H9 (cell line): ENCODE measurements at regions not wholly inside any gene's neighbourhood (a gene's known extent, or its start where the extent isn't known, plus 50 kb on each side); places are given as distances from the start of the nearest gene placed in this dataset.

ENCODE experiments used
- DNase-seq: peaks from one replicate; pipeline ENCODE4 v3.0.0-alpha.2; 2017
- H2AFZ ChIP-seq: one replicate; pipeline ENCODE4 v1.6.1; 2013; ENCODE audit warnings: mild to moderate bottlenecking, low read length, control low read depth, moderate library complexity
- H2AK5ac ChIP-seq: 2 replicates; pipeline ENCODE4 v1.6.1; 2013; ENCODE audit warnings: low read length, control low read depth, mixed read lengths; ENCODE audit not compliant: insufficient read length
- H2BK120ac ChIP-seq: one replicate; pipeline ENCODE4 v1.6.1; 2013; ENCODE audit warnings: low read depth, mild to moderate bottlenecking, low read length, control low read depth, inconsistent platforms; ENCODE audit not compliant: poor library complexity, severe bottlenecking
- H2BK12ac ChIP-seq: 2 replicates; pipeline ENCODE4 v1.6.1; 2013; ENCODE audit warnings: low read length, control low read depth, mixed read lengths, low read depth; ENCODE audit not compliant: insufficient read length
- H2BK15ac ChIP-seq: 2 replicates; pipeline ENCODE4 v1.6.1; 2013; ENCODE audit warnings: low read depth, low read length, control low read depth
- H2BK20ac ChIP-seq: one replicate; pipeline ENCODE4 v1.6.1; 2013; ENCODE audit warnings: low read depth, mild to moderate bottlenecking, low read length, control low read depth, inconsistent platforms; ENCODE audit not compliant: poor library complexity, severe bottlenecking
- H2BK5ac ChIP-seq: 2 replicates; pipeline ENCODE4 v1.6.1; 2013; ENCODE audit warnings: low read length, control low read depth, mixed read lengths; ENCODE audit not compliant: insufficient read length
- H3K14ac ChIP-seq: 2 replicates; pipeline ENCODE4 v1.6.1; 2013; ENCODE audit warnings: low read length, control low read depth; ENCODE audit not compliant: insufficient read depth
- H3K18ac ChIP-seq: 2 replicates; pipeline ENCODE4 v1.6.1; 2013; ENCODE audit warnings: low read depth, mild to moderate bottlenecking, mixed read lengths, low read length, control low read depth; ENCODE audit not compliant: insufficient read length
- H3K23ac ChIP-seq: 2 replicates; pipeline ENCODE4 v1.6.1; 2013; ENCODE audit warnings: low read length, control low read depth, mixed read lengths, low read depth; ENCODE audit not compliant: insufficient read length
- H3K23me2 ChIP-seq: 2 replicates; pipeline ENCODE4 v1.6.1; 2013; ENCODE audit warnings: low read depth, mild to moderate bottlenecking, mixed read lengths, low read length, control low read depth; ENCODE audit not compliant: insufficient read length, poor library complexity, severe bottlenecking
- H3K27ac ChIP-seq: 2 replicates; pipeline ENCODE4 v1.5.1; 2013; ENCODE audit warnings: low read length, control low read depth, mixed read lengths, low read depth; ENCODE audit not compliant: insufficient read length
- H3K27me3 ChIP-seq: 2 replicates; pipeline ENCODE4 v1.6.1; 2013; ENCODE audit warnings: low read length, control low read depth, inconsistent platforms; ENCODE audit not compliant: insufficient read depth
- H3K4ac ChIP-seq: 2 replicates; pipeline ENCODE4 v1.6.1; 2013; ENCODE audit warnings: low read depth, mild to moderate bottlenecking, control low read depth, inconsistent platforms, low read length, moderate library complexity
- H3K4me1 ChIP-seq: 2 replicates; pipeline ENCODE4 v1.6.1; 2013; ENCODE audit warnings: low read length, control low read depth, inconsistent platforms; ENCODE audit not compliant: insufficient read depth
- H3K4me2 ChIP-seq: 2 replicates; pipeline ENCODE4 v1.6.1; 2013; ENCODE audit warnings: low read length, control low read depth, mixed read lengths; ENCODE audit not compliant: insufficient read length, insufficient read depth
- H3K56ac ChIP-seq: 2 replicates; pipeline ENCODE4 v1.6.1; 2013; ENCODE audit warnings: low read depth, mild to moderate bottlenecking, mixed read lengths, low read length, control low read depth; ENCODE audit not compliant: insufficient read length
- H3K79me1 ChIP-seq: 2 replicates; pipeline ENCODE4 v1.6.1; 2013; ENCODE audit warnings: low read depth, mild to moderate bottlenecking, moderate library complexity, low read length, control low read depth, inconsistent platforms; ENCODE audit not compliant: insufficient read depth, poor library complexity, severe bottlenecking
- H3K79me2 ChIP-seq: 2 replicates; pipeline ENCODE4 v1.6.1; 2013; ENCODE audit warnings: low read length, control low read depth, inconsistent platforms; ENCODE audit not compliant: insufficient read depth
- H3K9ac ChIP-seq: 2 replicates; pipeline ENCODE4 v1.6.1; 2013; ENCODE audit warnings: low read length, control low read depth, mixed read lengths; ENCODE audit not compliant: insufficient read length; ENCODE audit errors: extremely low read depth
- H3K9me3 ChIP-seq: one replicate; pipeline ENCODE4 v1.6.1; 2013; ENCODE audit warnings: low read depth, low read length, inconsistent platforms; ENCODE audit not compliant: control insufficient read depth
- H3T11ph ChIP-seq: one replicate; pipeline ENCODE4 v1.6.1; 2013; ENCODE audit warnings: mild to moderate bottlenecking, low read length, control low read depth, inconsistent platforms
- H4K20me1 ChIP-seq: one replicate; pipeline ENCODE4 v1.6.1; 2013; ENCODE audit not compliant: control insufficient read depth, insufficient read length, insufficient read depth
- H4K5ac ChIP-seq: 2 replicates; pipeline ENCODE4 v1.6.1; 2013; ENCODE audit warnings: low read depth, mild to moderate bottlenecking, mixed read lengths, low read length, control low read depth; ENCODE audit not compliant: insufficient read length
- H4K8ac ChIP-seq: replicated peaks from 2 replicates; pipeline ENCODE4 v1.6.1; 2013; ENCODE audit warnings: low read length, control low read depth, mixed read lengths, low read depth; ENCODE audit not compliant: insufficient read length
- H4K91ac ChIP-seq: 2 replicates; pipeline ENCODE4 v1.6.1; 2013; ENCODE audit warnings: low read depth, mild to moderate bottlenecking, moderate library complexity, mixed read lengths, low read length, control low read depth; ENCODE audit not compliant: insufficient read length
- H3K27ac Mint-ChIP-seq, 3 experiments: 2 replicates in 2 of 3; 3 replicates in 1 of 3; pipeline ENCODE4 v1.8.0; 2020 to 2021; ENCODE audit warnings: mixed read lengths in 3 of 3, mild to moderate bottlenecking in 1 of 3, moderate library complexity in 1 of 3
- H3K27me3 Mint-ChIP-seq: 2 replicates; pipeline ENCODE4 v1.8.0; 2021; ENCODE audit warnings: low read depth, mild to moderate bottlenecking, moderate library complexity, mixed read lengths
- H3K36me3 Mint-ChIP-seq, 3 experiments: 2 replicates in 2 of 3; 3 replicates in 1 of 3; pipeline ENCODE4 v1.8.0; 2020 to 2021; ENCODE audit warnings: low read depth in 3 of 3, mixed read lengths in 3 of 3; ENCODE audit not compliant: insufficient read depth in 1 of 3
- H3K4me1 Mint-ChIP-seq, 2 experiments: 2 replicates each; pipeline ENCODE4 v1.8.0; 2020; ENCODE audit warnings: mixed read lengths in 2 of 2
- H3K4me3 Mint-ChIP-seq, 2 experiments: 2 replicates in 1 of 2; 3 replicates in 1 of 2; pipeline ENCODE4 v1.8.0; 2020 to 2021; ENCODE audit warnings: mild to moderate bottlenecking in 2 of 2, mixed read lengths in 2 of 2, moderate library complexity in 1 of 2
- H3K9me3 Mint-ChIP-seq, 2 experiments: 2 replicates in 1 of 2; 3 replicates in 1 of 2; pipeline ENCODE4 v1.8.0; 2020; ENCODE audit warnings: mild to moderate bottlenecking in 2 of 2, mixed read lengths in 2 of 2, moderate library complexity in 1 of 2
- WGBS: extraction: QIAGEN DNeasy Blood & Tissue Kit; methylation state at CpG from one replicate; pipeline ENCODE4 v1.1.7; 2013; ENCODE audit warnings: missing lambda C conversion rate, low lambda C conversion rate, mixed read lengths; ENCODE audit not compliant: insufficient read length; ENCODE audit errors: extremely low coverage; 5-methylcytosine and 5-hydroxymethylcytosine counted together
- TF ChIP-seq, protein P1 (sequence below): fragments of 200-600 bp; sonication (generic); conservative IDR thresholded peaks from 3 replicates; pipeline ENCODE4 v1.8.0; 2021; ENCODE audit warnings: antibody characterized with exemption, mild to moderate bottlenecking

DNA sequence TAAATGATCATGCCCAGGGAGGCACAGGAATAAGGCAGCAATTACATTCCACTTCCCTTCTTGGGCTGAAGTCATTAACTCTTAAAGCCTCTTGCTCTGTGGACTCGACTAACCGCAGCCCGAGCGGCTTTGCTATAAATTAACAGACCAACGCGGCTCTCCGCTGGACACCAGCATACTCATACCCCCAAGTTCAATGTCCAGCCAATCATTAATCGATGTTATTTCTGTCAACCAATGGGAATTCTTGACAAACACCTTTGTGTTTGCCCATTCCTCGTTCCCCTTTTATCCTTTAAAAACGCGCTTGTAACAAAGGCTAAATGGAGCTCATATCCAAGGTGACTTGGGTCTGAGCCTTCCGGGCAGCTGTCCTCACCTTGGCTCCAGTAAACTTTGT lies 183.1 kb upstream of the RALGAPA2 start:
- Histone ChIP-seq H2BK20ac (no peak overlapping the region), H3K79me1 (no peaks in the 10 kb centered on the region), H3K4ac (no peak overlapping the region), H3K27me3 (no peaks in the 10 kb centered on the region), H3K4me2 (no peak overlapping the region), H3K79me2 (no peaks in the 10 kb centered on the region), H2BK120ac (no peak overlapping the region), H3K18ac (no peak overlapping the region), H3K9ac (no peak overlapping the region), H4K5ac (no peak overlapping the region), H4K20me1 (no peaks in the 10 kb centered on the region), H2BK12ac (no peak overlapping the region), H3K14ac (no peak overlapping the region), H3K23me2 (no peaks in the 10 kb centered on the region), H3K9me3 (no peaks in the 10 kb centered on the region), H4K91ac (no peak overlapping the region), H2AK5ac (no peak overlapping the region), H4K8ac (no peak overlapping the region), H2BK15ac (no peak overlapping the region), H2BK5ac (no peak overlapping the region), H2AFZ (no peak overlapping the region), H3K4me1 (peaks cover 3% of the 10 kb centered on the region; the same call in 1 of the 2 replicates), H3K27ac (no peak overlapping the region), H3K23ac (no peak overlapping the region), H3T11ph (no peak overlapping the region), H3K56ac (no peak overlapping the region)
- WGBS, result no CpG with 5 or more reads among the region's 12 CpGs
- DNase-seq, result no peak
- H3K27ac Mint-ChIP-seq, result no peak overlapping the region
- TF ChIP-seq, protein P1, sequence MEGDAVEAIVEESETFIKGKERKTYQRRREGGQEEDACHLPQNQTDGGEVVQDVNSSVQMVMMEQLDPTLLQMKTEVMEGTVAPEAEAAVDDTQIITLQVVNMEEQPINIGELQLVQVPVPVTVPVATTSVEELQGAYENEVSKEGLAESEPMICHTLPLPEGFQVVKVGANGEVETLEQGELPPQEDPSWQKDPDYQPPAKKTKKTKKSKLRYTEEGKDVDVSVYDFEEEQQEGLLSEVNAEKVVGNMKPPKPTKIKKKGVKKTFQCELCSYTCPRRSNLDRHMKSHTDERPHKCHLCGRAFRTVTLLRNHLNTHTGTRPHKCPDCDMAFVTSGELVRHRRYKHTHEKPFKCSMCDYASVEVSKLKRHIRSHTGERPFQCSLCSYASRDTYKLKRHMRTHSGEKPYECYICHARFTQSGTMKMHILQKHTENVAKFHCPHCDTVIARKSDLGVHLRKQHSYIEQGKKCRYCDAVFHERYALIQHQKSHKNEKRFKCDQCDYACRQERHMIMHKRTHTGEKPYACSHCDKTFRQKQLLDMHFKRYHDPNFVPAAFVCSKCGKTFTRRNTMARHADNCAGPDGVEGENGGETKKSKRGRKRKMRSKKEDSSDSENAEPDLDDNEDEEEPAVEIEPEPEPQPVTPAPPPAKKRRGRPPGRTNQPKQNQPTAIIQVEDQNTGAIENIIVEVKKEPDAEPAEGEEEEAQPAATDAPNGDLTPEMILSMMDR, result no peak
- no peak overlapping the region for H3K4me3 Mint-ChIP-seq
- peaks cover 57 to 60% of the 10 kb centered on the region in 2 experiments for H3K4me1 Mint-ChIP-seq
- peaks cover 0 to 9% of the 10 kb centered on the region in 2 experiments; a peak in 3 of 5 replicates for H3K9me3 Mint-ChIP-seq
- H3K36me3 Mint-ChIP-seq, result peaks cover 0 to 7% (median 2%) of the 10 kb centered on the region in 3 experiments; a peak in 2 of 7 replicates
- H3K27me3 Mint-ChIP-seq, result 0 out of 2 replicates have a peak, but pooled peaks cover 4% of the 10 kb centered on the region
